ENCODE measurements at regions not wholly inside any gene's neighbourhood (a gene's known extent, or its start where the extent isn't known, plus 50 kb on each side); places are given as distances from the start of the nearest gene placed in this dataset.

DNA sequence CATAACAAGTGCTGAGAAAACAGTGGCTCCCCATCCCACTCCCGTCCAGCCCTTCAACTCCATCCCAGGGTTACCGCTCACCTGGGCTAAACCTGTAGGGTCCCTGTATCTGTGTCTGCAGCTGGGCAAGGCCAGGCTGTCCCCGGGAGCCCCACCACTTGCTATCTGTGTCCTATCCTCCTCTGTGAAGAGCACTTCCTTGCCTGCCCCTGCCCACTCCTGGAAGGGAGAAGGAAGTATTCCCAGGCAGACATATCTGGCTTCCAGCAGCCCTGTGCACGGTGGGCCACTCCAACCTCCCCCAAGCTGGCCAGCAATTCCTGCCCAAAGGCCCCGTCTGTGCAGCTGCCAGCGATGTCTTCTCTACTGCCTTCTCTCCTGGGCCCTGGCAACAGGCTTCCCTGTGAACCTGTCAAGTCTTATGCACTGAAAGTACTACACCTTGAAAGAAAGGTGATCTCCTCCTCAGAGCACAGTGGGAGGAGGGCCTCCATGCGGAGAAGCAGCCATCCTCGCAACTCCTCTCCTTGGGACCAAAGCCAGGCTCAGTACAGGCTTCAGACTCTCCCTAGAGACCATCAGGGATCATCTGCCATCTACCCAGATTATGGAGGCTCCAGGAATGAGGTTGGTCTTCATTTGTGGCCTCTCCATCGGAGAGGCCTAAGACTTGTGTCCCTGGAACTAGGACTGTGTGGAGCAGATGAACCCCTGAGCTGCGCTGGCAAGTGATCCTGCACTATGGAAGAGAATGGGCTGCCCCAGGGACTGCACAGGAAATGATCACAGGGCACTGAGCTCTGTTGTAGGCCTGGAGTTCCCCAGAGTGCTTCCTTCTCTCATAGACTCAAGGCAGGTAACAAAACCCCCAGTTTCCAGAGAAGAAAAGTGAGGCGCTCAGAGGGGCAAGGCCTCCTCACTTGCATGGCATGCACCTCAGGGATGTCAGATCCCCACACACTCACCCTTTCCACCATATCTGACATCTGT, 663.6 kb downstream of the BCL11B start:
- no peak for FAIRE-seq

DNA sequence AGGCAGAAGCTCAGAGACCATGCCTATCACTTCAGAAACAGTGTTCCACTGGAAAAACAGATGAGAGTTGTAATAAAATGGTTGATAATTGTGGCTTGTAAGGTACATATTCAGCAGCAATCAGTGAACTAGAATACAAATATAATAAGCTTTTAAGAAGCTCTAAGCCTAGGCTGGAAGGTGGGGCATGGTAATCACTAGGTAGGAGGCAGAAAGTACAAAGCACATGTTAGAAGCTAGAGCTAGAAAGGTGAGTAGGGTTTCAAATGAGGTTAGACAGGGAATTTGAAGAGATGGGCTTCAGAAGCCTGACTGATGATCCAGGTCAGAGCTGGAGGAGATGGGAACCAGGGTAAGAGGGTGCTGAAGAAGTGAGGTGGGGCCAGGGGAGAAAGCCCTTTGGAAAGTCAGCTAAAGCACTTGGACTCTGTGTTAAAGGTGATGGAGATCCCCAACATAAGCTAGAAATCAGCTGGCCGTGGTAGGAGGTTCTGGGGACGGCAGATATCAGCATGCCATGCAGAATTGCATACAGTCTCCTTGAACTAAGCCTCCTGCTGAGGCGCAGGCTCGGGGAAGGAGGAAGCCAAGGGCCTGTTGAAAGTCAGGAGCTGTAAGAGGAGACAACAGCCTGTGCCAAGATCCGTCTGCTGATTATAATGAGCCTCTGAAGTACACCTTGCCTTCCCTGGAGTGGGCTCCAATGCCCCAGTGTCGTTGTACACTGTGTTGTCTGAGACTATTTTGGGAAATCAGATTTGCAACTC, 659.4 kb downstream of the BCL11B start:
- no peak for FAIRE-seq

GRCh38 chr14:98614741-98615140, 657.3 kb downstream of the BCL11B start:
- no peak for FAIRE-seq

DNA sequence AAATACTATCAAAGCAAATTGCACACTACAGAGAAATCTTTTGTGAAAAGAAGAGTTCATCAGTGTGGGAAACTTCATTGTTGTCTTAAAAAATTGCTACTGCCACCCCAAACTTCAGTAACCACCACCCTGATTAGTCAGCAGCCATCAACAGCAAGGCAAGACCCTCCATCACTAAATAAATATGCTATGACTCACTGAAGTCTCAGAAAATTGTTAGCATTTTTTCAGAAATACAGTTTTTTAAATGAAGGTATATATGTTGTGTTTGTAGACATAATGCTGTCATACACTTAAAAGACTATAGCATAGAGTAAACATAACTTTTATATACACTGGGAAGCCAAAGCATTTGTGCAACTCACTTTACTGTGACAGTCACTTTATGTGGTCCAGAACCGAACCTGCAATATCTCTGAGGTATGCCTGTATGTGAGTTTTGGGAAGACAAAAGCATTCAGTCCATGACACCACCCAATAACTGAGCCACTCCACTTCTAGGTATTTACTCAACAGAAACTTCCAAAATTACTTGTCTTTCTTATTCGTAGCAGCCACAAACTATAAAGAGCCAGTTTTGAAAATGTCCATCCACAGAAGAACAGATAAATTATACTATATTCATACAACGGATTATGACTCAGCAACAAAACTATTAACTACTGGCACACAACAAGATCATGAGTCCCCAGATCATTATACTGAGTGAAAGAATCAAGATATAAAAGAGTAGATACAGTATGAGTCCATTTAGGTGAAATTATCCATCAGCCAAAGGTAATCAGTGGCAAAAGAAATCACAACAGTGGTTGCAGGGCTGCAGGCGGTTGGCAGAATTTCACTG, 649.6 kb downstream of the BCL11B start:
- FAIRE-seq = no peak

DNA sequence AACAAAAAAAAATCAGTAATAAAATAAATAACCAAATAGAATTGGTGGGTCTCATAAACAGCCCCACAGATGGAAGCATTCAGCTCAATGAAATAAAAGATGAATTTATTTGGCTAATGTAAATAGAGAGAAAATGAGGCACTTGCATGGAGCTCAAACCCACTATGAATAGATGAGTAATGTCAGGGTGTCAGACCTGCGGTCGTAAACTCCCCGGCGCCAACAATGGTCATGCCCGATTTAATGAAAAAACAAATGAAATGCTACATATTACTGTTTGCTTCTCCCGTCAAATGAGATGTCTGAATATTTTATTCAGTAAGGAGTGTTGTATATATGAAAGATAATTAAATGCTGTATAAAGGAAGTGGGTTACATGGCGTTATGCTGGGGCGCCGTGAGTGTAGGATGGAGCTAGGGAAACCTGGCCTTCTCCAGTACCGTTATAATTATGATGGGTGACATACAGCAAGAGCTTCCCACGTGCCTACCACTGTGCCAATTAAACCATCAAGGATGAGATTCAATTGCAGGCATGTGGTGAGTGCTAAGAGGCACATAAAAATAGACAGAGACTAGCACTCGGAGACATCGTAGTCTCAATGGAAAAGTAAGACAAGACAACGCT, 648.1 kb downstream of the BCL11B start:
- no peak for FAIRE-seq

- no peak for FAIRE-seq
Observed at GRCh38 chr14:98633380-98633779, 638.6 kb downstream of the BCL11B start.

DNA sequence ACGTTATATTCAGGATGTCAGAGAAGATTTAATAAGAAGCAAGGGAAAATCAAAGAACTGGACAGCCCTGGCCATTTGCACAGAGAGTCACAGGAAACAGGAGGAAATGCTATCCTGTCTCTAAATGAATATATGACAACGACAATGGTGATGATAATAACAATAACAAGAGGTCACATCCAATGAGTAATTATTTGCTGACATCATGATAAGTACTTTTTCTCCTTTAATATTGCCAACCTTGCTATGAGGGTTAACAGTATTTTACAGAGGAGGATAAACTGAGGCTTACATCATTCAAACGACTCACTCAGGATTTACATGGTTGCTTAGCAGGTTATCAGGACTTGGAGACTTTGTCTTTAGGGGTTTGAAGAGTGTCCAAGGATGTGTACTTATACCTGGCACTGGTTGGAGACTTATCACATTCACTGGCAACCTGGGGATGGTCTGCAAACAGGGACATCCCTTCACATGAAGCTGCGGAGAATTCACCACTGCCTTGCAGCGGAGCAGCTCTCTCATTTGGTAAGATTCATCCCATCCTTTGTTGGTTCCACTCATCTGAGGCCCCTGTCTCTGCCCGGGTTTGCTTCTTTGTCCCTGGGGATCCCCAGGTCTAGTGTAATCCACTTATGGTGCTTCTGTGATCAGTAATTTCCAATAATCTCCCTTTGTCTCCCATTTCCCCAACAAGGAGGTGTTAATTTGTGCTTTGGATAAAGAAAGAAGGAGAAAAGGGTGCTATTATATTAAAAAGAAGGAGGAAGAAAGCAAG, 637.8 kb downstream of the BCL11B start:
- FAIRE-seq = no peak

GRCh38 chr14:98638366-98638765, 633.6 kb downstream of the BCL11B start:
- no peak for FAIRE-seq

DNA sequence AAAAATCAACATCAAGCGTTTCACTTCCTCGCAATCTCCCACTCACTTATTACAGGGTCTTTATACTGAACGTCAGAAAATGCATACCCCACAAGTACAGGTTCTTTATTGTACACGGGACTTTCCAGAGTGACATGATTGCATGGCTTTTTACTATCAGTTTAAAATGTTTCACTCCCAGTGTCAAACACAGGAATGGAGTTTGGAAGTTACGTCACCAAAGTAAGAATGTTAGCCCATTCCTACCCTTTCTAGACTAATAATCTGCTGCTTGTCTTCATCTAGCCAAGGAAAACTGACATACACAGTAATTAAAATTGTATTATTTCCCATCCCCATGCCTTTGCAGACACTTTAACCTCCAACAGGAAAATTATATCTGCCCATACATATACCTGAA, 624.2 kb downstream of the BCL11B start:
- FAIRE-seq = no peak

DNA sequence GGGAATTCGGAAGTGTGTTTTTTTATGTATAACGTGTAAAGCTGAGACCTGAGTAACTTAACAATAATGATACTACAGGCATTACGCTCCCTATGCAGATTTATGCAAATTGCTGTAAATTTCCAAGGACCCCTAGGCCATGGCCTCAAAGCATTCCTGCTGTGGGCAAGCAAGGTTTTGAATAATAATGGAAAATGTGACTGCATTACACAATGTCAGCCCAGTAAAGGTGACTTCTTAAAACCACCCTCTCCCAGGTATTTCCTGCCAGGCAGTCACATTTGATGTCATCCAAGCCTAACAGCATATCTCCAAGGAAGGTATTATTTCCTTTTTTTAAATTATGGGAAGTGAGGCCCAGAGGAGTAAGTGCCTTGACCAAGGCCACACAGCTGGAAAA, 621.0 kb downstream of the BCL11B start:
- FAIRE-seq = no peak

DNA sequence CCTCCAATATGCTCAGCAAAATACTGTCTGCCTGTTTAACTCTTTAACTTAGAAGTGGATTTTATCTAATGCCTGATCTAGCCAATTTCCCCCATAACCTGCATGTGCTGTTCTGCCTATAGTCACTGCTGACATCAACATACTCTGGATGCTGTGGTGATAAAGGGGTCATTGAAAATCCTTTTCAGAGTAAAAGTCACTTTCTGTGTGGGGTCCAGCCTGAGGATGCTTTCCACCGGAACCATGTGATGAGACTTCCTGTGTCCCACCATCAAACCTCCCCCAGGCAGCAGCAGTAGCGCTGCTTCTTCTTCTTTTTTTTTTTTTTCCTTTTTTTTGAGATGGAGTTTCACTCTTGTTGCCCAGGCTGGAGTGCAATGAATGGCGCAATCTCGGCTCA, 607.0 kb downstream of the BCL11B start:
- FAIRE-seq = no peak

DNA sequence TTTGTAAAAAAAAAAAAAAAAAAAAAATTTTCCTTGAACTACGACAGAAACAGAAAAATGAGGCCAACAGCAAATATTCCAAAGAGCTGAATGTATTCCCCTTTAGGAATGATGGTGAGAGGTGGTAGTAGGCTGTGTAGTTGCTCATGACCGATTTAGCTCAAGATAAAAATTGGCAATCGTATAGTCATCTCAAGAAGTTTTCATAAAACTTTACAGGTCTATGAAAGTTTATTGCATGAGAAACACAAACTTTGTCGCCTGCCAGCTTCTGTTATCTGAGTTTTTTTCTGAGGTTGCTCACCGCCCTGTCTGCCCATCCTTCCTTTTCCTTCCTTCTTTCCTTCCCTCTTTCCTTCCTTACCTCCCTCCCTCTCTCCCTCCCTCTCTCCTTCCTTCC, 605.5 kb downstream of the BCL11B start:
- FAIRE-seq = no peak

DNA sequence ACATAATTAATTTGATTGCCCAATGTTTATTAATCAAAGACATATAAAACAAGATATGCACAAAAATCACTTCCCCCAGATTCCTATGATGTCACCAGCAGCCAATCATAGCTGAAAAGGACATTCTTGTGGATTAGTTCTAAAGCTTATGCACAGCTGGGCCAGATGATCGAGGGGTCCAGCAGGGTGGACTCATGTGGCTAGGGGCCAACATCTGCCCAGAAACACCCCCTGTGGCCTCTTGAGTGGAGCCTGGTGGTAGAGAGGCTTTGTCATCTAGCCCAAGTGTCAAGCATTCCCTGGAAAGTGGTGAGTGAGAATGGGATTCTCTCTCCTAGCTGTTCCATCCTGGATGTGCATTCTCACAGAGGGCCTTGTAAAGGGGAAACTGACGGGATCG, 590.0 kb downstream of the BCL11B start:
- FAIRE-seq = no peak

- no peak for FAIRE-seq
Observed at GRCh38 chr14:98682726-98683125, 589.3 kb downstream of the BCL11B start.

DNA sequence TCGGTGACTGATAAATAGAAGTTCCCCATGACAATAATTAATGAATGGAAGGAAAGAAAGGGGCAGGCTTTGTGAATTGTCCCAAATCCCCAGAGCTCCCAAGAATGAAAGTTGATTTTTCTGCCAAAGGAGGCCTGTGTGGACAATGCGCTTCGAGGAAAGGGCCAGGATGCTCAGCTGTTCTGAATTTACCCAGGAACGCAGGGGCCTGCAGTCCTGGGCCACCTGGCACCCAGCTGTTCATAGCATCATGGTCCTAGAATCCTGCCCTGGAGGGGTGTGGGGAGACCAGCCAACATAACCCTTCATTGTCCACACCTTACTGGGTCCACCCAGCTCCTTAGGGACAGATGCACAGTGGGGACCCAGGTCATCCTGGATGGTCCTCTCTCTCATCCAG, 587.5 kb downstream of the BCL11B start:
- FAIRE-seq = no peak

DNA sequence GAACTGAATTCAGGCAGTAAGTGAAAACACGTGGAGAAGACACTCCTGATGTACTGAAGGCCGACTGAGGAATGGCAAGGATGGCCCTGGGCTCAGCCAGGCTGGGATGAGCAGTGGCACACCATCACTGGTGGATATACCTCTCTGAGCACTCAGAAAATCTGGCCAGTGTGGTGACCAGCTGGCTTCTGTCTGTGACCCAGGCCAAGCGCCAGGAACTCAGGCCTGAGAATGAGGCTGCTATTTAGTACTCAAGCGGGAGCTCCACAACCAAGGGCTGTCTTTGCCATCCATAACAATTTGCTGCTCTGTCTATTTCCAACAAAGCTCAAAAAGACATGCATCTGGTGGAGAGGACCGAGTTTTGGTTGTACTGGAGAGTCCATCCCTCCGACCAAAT, 586.3 kb downstream of the BCL11B start:
- FAIRE-seq = no peak

GRCh38 chr14:98688446-98688845, 583.6 kb downstream of the BCL11B start:
- no peak for FAIRE-seq

DNA sequence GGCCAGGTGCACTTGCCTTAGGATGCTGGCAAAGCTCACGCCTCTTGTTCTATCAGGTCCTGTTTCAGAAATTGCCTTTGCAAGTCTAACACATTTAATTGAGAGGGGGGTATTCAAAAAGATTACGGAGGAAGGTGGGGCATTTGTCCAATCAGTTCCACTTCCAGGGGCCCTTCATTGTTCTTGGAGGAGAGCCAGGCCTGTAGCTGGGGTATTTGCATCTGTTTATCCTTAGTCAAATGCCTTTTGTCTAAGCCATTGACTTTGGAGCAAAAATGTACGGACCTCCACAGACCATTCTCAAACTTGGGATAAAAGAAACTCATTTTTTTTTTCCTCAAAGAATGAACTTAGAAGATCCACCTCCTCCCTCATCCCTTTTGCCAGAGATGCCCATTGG, 582.0 kb downstream of the BCL11B start:
- no peak for FAIRE-seq

DNA sequence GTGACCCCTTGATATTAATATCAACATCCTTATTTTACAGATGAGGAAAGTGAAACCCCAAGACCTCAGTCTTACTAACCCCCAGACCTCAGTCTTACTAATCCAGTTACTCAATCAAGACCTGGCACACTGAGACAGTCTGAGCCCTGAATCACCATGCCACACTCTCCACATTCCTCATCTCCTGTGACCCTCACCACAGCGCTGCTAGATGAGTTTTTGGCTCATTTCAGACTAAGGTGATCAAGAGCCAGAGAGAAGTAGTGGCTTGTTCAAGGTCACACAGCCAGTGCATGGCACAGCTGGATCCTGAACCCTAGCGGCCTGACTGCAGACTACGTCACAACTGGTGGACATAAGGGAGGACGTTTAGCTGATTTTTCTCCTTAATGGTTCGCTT, 579.2 kb downstream of the BCL11B start:
- FAIRE-seq = no peak

DNA sequence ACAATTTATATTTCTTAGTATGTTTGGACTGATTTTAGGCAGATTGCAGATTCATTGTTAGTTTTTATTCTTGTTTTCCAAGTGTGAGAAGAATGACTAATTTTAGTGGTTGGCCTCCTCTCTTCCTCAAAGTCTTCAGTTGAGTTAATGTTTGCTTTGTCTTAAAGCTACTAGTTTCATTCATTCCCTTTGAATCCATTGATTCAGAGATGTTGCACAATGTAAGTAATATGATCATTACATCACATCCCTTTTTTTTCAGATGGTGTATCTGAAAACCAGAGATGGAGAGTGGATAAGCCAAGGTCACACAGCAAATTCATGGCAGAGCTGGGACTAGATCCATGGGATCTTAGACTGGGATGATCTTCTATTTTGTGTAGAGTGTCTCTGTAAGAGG, 577.5 kb downstream of the BCL11B start:
- no peak for FAIRE-seq

- no peak for FAIRE-seq
Observed at GRCh38 chr14:98695809-98696208, 576.2 kb downstream of the BCL11B start.

GRCh38 chr14:98698341-98698740, 573.7 kb downstream of the BCL11B start:
- FAIRE-seq = no peak

All from G401.6 (cell line).